ENCODE measurements at regions not wholly inside any gene's neighbourhood (a gene's known extent, or its start where the extent isn't known, plus 50 kb on each side); places are given as distances from the start of the nearest gene placed in this dataset.
"Not testable (repeated sequence)": the region's sequence is repeated elsewhere in the genome, so short reads cannot be mapped to it uniquely, and the experiment has no call there.

- no peak overlapping the region for H3K27ac ChIP-seq
- no peak for DNase-seq (ENCODE audit: low read depth, low spot score)
Observed at GRCh38 chr3:18199757-18200156, 225.4 kb downstream of the SATB1 start.

DNA sequence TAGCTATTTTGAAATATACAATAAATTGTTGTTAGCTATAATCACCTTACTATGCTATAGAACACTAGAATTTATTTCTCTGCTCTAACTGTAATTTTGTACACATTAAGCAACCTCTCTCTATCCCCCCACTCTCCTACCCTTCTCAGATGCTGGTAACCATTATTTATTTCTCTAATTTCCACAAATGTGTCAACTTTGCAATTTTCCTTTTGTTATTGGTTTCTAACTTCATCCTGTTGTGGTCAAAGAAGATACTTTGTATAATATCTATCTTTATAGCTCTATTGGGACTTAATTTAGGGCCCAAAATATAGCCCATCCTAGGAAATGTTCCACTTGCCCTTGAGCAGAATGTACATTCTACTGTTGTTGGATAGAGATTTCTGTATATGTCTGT is 229.3 kb downstream of the SATB1 start:
- DNase-seq (ENCODE audit: low read depth, low spot score): no peak
- H3K27ac ChIP-seq: no peak overlapping the region

DNA sequence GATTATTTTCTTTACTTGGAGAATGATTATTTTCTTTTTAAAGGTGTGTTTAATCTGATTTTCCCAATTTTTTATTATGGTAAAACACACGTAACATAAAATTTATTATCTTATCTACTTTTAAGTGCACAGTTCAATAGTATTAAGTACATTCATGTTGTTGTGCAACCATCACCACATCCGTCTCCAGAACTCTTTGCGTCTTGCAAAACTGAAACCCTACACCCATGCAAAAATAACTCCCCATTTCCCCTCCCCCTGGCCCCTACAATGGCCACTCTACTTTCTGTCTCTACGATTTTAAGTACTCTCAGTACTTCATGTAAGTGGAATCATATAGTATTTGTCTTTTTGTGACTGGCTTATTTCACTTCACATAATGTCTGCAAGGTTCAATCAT is 230.7 kb downstream of the SATB1 start:
- no peak overlapping the region for H3K27ac ChIP-seq
- no peak for DNase-seq (ENCODE audit: low read depth, low spot score)

DNA sequence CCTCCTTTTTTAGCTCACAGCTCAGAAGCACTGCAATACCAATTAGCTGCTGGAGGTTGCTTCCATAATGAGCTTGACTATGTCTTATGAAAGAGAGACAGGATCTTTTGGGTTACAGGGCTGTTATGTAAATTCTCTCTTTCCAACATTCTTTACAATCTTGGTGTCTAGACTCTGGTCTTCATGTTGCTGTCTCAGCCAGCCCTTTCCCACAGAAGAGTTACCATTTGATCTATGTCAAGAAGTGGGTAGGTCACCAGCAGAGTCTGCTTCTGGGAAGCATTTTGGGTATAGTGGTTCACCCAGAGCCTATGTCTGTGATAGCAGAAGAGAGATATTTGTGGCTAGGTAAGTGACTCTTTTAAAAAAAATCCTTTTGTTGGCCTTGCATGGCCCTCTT is 234.5 kb downstream of the SATB1 start:
- DNase-seq (ENCODE audit: low read depth, low spot score): no peak
- H3K27ac ChIP-seq: no peak overlapping the region

- H3K27ac ChIP-seq: no peak overlapping the region
- no peak for DNase-seq (ENCODE audit: low read depth, low spot score)
Observed at GRCh38 chr3:18189282-18190050, 235.7 kb downstream of the SATB1 start.

DNA sequence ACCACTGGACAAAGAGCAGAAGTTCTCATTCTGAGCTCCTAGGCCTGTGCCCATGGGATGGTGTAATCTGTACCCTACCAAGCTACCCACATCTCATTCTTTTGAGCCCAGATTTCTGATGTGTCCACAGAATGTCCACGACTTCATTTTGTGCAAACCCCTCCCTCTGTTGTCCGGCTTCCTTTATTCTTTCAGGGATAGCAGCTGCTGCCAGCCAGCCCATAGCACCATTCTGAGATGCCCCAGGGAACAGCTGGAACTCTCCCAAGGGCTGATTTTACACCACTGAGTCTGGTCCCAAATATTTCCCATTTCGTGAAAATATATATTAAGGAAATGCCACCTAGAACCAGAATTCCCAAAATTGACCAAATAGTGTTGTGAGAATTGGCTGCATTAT is 236.6 kb downstream of the SATB1 start:
- DNase-seq (ENCODE audit: low read depth, low spot score): no peak
- H3K27ac ChIP-seq: no peak overlapping the region

GRCh38 chr3:18185624-18186023 is 239.5 kb downstream of the SATB1 start:
- DNase-seq (ENCODE audit: low read depth, low spot score): no peak
- no peak overlapping the region for H3K27ac ChIP-seq

DNA sequence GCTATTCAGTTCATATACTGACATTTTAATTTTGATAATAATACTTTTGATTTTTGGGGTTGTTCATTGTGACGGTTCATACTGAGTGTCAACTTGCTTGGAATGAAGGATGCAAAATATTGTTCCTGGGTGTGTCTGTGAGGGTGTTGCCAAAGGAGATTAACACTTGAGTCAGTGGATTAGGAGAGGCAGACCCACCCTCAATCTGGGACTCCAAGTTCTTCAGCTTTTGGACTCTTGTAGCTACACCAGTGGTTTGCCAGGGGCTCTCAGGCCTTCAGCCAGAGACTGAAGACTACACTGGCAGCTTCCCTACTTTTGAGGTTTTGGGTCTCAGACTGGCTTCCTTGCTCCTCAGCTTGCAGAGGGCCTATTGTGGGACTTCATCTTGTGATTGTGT is 242.2 kb downstream of the SATB1 start:
- not testable (repeated sequence) for H3K27ac ChIP-seq

GRCh38 chr3:18179521-18179920 is 245.6 kb downstream of the SATB1 start:
- H3K27ac ChIP-seq: no peak overlapping the region
- DNase-seq (ENCODE audit: low read depth, low spot score): no peak

More for the DNA sequence above, 242.2 kb downstream of the SATB1 start:
- not testable (repeated sequence) for DNase-seq (ENCODE audit: low read depth, low spot score)

GRCh38 chr3:18177271-18177670 is 247.9 kb downstream of the SATB1 start:
- H3K27ac ChIP-seq: no peak overlapping the region
- DNase-seq (ENCODE audit: low read depth, low spot score): no peak

DNA sequence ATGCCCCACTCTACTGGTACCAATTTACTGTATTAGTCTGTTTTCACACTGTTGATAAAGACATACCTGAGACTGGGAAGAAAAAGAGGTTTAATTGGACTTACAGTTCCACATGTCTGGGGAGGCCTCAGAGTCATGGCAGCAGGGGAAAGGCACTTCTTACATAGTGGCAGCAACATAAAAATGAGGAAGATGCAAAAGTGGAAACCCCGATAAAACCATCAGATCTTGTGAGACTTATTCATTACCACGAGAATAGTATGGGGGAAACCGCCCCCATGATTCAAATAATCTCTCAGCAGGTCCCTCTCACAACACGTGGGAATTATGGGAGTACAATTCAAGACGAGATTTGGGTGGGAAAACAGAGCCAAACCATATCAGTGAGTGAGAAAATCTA is 251.2 kb downstream of the SATB1 start:
- H3K27ac ChIP-seq; DNase-seq (ENCODE audit: low read depth, low spot score): not testable (repeated sequence)

DNA sequence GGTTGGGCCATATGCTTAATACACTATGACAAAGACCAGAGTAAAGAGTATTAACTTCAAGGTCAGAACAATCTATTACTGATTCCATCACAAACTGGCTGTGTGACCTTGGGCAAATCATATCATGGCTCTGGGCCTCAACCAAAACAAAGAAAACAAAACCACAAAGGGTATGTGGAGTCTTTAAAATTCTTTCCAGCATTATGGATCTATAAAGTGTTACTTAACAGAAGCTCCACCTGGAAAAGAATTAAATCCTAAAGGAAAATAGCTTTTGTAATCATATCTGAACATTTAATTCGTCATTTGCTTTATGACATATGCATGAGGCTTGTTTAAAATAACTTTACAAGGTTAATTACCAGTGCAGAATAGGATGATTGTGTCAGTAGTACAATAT is 265.5 kb downstream of the SATB1 start:
- no peak for DNase-seq (ENCODE audit: low read depth, low spot score)
- H3K27ac ChIP-seq: no peak overlapping the region

- no peak overlapping the region for H3K27ac ChIP-seq
- DNase-seq (ENCODE audit: low read depth, low spot score): peak; percentile 61
Observed at GRCh38 chr3:18153571-18154173, 271.5 kb downstream of the SATB1 start.

GRCh38 chr3:18151199-18151598 is 273.9 kb downstream of the SATB1 start:
- DNase-seq (ENCODE audit: low read depth, low spot score): no peak
- H3K27ac ChIP-seq: no peak overlapping the region

DNA sequence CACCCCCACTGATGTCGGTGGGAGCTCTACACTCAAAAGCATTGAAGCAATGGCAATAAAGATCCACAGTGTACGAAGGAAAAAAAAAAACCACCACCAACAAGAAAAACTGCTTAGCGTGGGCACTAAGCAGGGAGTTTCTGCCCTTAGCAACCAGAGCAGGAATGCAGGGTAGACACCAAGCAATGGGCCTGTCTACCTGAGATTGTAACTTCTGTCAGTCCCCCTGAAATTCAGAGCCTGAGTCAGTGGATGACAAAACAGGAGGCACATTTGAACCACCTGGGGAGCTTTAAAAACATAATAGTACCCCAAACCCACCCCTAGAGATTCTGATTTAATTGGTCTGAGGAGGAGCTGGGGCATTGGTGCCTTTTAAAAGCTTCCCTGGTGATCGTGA is 275.2 kb downstream of the SATB1 start:
- no peak for DNase-seq (ENCODE audit: low read depth, low spot score)
- H3K27ac ChIP-seq: no peak overlapping the region

DNA sequence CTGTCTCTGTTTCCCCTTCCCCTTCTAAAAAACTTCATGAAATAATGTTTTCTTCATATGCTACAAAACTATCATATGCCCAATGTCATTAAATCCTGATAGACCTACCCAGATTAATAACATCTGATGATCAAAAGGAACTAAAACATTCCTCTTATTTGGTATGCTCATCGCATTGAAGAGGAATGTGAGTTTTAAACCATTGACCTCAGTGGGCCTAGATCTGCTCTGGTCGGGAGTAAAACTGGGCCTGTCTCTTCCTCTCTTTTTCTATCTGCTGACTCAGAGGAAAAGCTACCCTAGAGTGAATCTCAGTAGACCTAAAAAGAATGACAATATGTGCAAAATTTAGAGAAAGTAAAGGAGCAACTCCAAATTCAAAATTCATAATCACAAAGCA is 275.8 kb downstream of the SATB1 start:
- DNase-seq (ENCODE audit: low read depth, low spot score): no peak
- H3K27ac ChIP-seq: no peak overlapping the region

DNA sequence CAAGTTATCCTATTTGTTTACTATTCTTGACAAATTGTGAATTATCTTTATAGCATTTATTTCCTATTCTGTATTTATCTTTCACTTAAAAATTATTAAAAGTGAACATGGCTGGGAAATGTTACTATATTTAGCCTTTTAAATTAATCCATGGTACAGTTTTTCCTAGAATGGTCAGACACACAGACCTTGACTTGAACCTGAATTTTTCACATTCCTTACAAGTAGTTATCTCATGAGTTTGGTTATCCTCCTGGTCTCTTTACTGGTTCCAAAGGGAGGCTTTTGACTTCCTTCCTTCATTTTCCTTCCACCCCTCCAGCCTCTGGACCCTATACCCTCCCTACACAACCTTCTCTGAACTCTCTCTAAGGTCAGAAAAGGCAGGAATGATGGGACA is 280.6 kb downstream of the SATB1 start:
- DNase-seq (ENCODE audit: low read depth, low spot score): no peak
- no peak overlapping the region for H3K27ac ChIP-seq

DNA sequence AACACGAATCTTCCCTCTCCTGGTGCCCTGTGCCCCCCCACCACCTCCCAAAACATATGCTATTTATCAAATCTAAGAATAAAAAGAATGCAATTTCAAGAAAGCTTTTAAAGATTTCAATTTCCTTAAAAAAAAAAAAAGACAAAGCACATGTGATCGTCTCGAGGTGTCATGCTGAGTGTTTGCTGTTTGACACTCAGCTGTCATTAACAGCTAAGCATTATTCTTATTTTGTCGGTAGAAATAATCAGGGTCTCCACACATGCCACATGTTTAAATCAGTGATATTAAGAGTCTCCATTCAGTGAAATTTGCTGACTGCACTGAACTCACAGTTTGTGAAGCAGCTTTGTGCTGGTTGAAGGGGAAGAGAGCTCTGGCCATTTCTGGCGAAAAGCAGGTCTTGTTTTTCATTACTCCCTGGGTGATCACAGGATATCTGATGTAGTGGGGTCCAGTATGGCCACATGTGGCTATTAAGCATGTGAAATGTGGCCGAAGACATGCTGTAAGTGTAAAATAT is 281.8 kb downstream of the SATB1 start:
- DNase-seq (ENCODE audit: low read depth, low spot score): no peak
- H3K27ac ChIP-seq: no peak overlapping the region

DNA sequence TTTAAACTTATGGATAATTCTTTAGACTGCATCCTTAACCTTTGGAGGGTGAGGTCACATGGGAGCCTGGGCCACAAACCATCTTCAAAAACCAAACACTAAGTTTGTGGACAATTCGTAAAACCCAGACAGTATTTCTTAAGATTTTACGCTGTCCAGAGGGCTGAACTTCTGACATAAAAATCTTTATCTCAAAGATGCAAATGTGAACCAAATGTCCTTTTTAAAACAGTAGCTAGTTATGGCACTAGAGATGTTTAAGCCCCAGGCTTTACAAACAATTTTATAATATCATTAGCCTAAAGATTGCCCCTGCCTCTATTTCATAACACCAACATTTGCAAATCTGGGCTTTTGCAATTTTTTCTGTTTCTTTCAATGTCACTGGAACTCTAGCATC is 287.2 kb downstream of the SATB1 start:
- DNase-seq (ENCODE audit: low read depth, low spot score): no peak
- H3K27ac ChIP-seq: no peak overlapping the region

DNA sequence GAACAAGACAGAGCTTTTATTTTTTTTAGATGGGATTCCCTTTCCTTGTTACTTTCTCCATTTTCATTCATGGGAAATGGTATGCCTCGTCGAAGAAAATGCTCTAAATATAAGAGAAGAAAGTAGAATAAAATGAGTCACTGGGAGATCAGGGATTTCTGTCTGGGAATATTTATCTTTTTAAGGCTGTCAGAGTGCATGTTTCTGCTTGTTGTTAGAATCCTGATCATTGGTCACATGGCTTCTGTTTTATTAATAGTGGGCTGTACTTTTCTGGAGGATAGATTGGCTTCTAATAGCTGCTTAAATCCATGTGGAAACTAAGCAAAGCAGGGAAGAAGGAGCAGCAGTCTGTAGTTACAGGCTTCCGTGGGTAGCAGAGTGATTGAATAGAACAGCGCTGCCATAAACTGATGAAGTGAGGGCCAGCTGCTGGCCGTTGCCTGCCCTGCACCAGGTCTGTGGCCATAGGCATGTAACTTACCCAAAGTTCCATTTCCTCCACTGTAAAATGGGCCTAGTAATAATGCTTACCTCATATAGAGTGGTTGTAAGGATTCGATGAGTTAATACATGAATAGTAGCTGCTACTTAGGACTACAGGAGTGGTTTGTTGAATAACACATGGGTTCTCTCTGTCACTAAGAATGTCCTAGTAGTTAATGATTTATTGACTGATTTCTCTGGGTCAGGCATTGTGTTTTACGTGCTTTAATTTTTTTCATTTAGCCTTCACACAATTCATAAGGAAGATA is 289.9 kb downstream of the SATB1 start:
- DNase-seq (ENCODE audit: low read depth, low spot score): no peak
- H3K27ac ChIP-seq: peak overlapping the region; percentile 95

- no peak for DNase-seq (ENCODE audit: low read depth, low spot score)
- peak overlapping the region; percentile 95 for H3K27ac ChIP-seq
Observed at GRCh38 chr3:18134386-18135059, 290.6 kb downstream of the SATB1 start.
